ENCODE measurements at regions not wholly inside any gene's neighbourhood (a gene's known extent, or its start where the extent isn't known, plus 50 kb on each side); places are given as distances from the start of the nearest gene placed in this dataset.

DNA sequence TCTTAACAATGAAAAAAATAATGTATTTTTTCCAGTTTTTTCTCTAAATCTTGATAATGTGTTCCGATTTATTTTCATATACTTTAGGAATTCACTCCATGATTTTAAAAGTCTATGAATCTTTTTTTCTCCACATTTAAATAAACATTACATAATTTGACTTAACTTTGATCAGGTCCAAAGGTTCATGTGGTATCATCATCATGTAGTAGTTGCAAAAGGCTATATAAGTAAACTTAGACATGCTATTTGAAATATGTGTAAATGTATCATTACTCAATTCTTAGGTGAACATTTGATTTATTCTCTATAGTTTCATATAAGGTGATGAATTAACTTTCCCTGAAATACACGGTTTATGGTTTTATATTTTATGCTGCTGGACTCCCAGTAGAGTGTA lies 2197.0 kb upstream of the RAG2 start:
- TF ChIP-seq, protein P1, sequence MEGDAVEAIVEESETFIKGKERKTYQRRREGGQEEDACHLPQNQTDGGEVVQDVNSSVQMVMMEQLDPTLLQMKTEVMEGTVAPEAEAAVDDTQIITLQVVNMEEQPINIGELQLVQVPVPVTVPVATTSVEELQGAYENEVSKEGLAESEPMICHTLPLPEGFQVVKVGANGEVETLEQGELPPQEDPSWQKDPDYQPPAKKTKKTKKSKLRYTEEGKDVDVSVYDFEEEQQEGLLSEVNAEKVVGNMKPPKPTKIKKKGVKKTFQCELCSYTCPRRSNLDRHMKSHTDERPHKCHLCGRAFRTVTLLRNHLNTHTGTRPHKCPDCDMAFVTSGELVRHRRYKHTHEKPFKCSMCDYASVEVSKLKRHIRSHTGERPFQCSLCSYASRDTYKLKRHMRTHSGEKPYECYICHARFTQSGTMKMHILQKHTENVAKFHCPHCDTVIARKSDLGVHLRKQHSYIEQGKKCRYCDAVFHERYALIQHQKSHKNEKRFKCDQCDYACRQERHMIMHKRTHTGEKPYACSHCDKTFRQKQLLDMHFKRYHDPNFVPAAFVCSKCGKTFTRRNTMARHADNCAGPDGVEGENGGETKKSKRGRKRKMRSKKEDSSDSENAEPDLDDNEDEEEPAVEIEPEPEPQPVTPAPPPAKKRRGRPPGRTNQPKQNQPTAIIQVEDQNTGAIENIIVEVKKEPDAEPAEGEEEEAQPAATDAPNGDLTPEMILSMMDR (IDR thresholded peaks at IDR 0.05) = no peak
- TF ChIP-seq, protein P2, sequence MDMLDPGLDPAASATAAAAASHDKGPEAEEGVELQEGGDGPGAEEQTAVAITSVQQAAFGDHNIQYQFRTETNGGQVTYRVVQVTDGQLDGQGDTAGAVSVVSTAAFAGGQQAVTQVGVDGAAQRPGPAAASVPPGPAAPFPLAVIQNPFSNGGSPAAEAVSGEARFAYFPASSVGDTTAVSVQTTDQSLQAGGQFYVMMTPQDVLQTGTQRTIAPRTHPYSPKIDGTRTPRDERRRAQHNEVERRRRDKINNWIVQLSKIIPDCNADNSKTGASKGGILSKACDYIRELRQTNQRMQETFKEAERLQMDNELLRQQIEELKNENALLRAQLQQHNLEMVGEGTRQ (CRISPR knock-in tag; IDR thresholded peaks at IDR 0.05) = no peak
- TF ChIP-seq, protein P3, sequence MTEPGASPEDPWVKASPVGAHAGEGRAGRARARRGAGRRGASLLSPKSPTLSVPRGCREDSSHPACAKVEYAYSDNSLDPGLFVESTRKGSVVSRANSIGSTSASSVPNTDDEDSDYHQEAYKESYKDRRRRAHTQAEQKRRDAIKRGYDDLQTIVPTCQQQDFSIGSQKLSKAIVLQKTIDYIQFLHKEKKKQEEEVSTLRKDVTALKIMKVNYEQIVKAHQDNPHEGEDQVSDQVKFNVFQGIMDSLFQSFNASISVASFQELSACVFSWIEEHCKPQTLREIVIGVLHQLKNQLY (CRISPR knock-in tag; IDR thresholded peaks at IDR 0.05) = no peak
- TF ChIP-seq OVOL2 (CRISPR knock-in tag; IDR thresholded peaks at IDR 0.05; ENCODE audit: borderline replicate concordance) (no peak), GABPB1 (CRISPR knock-in tag; IDR thresholded peaks at IDR 0.05) (no peak), SP1 (CRISPR knock-in tag; conservative IDR thresholded peaks at IDR 0.05) (no peak), CREB1 (CRISPR knock-in tag; IDR thresholded peaks at IDR 0.05) (no peak), NR2C2 (CRISPR knock-in tag; IDR thresholded peaks at IDR 0.05) (no peak), TEAD4 (CRISPR knock-in tag; IDR thresholded peaks at IDR 0.05) (no peak)
- TF ChIP-seq, protein P4, sequence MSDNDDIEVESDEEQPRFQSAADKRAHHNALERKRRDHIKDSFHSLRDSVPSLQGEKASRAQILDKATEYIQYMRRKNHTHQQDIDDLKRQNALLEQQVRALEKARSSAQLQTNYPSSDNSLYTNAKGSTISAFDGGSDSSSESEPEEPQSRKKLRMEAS (CRISPR knock-in tag; IDR thresholded peaks at IDR 0.05) = no peak
- TF ChIP-seq, protein P5, sequence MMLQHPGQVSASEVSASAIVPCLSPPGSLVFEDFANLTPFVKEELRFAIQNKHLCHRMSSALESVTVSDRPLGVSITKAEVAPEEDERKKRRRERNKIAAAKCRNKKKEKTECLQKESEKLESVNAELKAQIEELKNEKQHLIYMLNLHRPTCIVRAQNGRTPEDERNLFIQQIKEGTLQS (CRISPR knock-in tag; conservative IDR thresholded peaks at IDR 0.05) = no peak
- TF ChIP-seq, protein P6, sequence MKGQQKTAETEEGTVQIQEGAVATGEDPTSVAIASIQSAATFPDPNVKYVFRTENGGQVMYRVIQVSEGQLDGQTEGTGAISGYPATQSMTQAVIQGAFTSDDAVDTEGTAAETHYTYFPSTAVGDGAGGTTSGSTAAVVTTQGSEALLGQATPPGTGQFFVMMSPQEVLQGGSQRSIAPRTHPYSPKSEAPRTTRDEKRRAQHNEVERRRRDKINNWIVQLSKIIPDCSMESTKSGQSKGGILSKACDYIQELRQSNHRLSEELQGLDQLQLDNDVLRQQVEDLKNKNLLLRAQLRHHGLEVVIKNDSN (CRISPR knock-in tag; IDR thresholded peaks at IDR 0.05) = no peak
- TF ChIP-seq, protein P7, sequence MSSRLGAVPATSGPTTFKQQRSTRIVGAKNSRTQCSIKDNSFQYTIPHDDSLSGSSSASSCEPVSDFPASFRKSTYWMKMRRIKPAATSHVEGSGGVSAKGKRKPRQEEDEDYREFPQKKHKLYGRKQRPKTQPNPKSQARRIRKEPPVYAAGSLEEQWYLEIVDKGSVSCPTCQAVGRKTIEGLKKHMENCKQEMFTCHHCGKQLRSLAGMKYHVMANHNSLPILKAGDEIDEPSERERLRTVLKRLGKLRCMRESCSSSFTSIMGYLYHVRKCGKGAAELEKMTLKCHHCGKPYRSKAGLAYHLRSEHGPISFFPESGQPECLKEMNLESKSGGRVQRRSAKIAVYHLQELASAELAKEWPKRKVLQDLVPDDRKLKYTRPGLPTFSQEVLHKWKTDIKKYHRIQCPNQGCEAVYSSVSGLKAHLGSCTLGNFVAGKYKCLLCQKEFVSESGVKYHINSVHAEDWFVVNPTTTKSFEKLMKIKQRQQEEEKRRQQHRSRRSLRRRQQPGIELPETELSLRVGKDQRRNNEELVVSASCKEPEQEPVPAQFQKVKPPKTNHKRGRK (CRISPR knock-in tag; IDR thresholded peaks at IDR 0.05; ENCODE audit: borderline replicate concordance) = no peak
- TF ChIP-seq, protein P8, sequence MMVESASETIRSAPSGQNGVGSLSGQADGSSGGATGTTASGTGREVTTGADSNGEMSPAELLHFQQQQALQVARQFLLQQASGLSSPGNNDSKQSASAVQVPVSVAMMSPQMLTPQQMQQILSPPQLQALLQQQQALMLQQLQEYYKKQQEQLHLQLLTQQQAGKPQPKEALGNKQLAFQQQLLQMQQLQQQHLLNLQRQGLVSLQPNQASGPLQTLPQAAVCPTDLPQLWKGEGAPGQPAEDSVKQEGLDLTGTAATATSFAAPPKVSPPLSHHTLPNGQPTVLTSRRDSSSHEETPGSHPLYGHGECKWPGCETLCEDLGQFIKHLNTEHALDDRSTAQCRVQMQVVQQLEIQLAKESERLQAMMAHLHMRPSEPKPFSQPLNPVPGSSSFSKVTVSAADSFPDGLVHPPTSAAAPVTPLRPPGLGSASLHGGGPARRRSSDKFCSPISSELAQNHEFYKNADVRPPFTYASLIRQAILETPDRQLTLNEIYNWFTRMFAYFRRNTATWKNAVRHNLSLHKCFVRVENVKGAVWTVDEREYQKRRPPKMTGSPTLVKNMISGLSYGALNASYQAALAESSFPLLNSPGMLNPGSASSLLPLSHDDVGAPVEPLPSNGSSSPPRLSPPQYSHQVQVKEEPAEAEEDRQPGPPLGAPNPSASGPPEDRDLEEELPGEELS (CRISPR knock-in tag; IDR thresholded peaks at IDR 0.05) = no peak

All from WTC11 (cell line).